A673 (cell line): ENCODE measurements at regions not wholly inside any gene's neighbourhood (a gene's known extent, or its start where the extent isn't known, plus 50 kb on each side); places are given as distances from the start of the nearest gene placed in this dataset.
"Not testable (repeated sequence)": the region's sequence is repeated elsewhere in the genome, so short reads cannot be mapped to it uniquely, and the experiment has no call there.

Experiments
- BruUV-seq: library from RNA; stranded (reverse); fragments of 400-500 nt; replicated peaks from 2 replicates; lab custom pipeline; 2021; lab: Mats Ljungman, UMichigan
- CTCF ChIA-PET: fragments of 300-600 bp; sonication (Branson Sonifier 250); formaldehyde crosslinking; loops from one replicate; lab custom pipeline; 2022; ENCODE audit warnings: antibody characterized with exemption; lab: Charles Lee
- POLR2A ChIA-PET: fragments of 300-600 bp; sonication (Branson Sonifier 250); formaldehyde crosslinking; loops from one replicate; lab custom pipeline; 2022; ENCODE audit warnings: antibody characterized with exemption; ENCODE audit not compliant: low non-redundant PET; lab: Charles Lee
- DNase-seq: peaks from one replicate; pipeline ENCODE4 v3.0.0-alpha.2; 2015; ENCODE audit warnings: low spot score
- H3K27ac ChIP-seq: fragments of 200-600 bp; sonication (generic); 2 replicates; pipeline ENCODE4 v1.5.1; 2016; ENCODE audit warnings: mixed run types, low read depth, mild to moderate bottlenecking, mixed read lengths, antibody characterized with exemption, low read length; ENCODE audit not compliant: poor library complexity, severe bottlenecking
- H3K27me3 ChIP-seq: fragments of 200-600 bp; sonication (generic); replicated peaks from 2 replicates; pipeline ENCODE4 v1.6.1; 2017; ENCODE audit warnings: mixed run types, low read depth, mild to moderate bottlenecking, mixed read lengths, antibody characterized with exemption, low read length; ENCODE audit not compliant: insufficient read depth, poor library complexity
- H3K36me3 ChIP-seq: fragments of 200-600 bp; sonication (generic); 2 replicates; pipeline ENCODE4 v1.6.1; 2016; ENCODE audit warnings: mixed run types, mild to moderate bottlenecking, mixed read lengths, antibody characterized with exemption, low read length; ENCODE audit not compliant: insufficient read depth, poor library complexity, severe bottlenecking
- H3K4me1 ChIP-seq: fragments of 200-600 bp; sonication (generic); 2 replicates; pipeline ENCODE4 v1.6.1; 2017; ENCODE audit warnings: mixed run types, mild to moderate bottlenecking, mixed read lengths, antibody characterized with exemption, low read length; ENCODE audit not compliant: insufficient read depth, poor library complexity, severe bottlenecking
- H3K4me3 ChIP-seq: fragments of 200-600 bp; sonication (generic); 2 replicates; pipeline ENCODE4 v1.5.1; 2016; ENCODE audit warnings: low read depth, mixed run types, mild to moderate bottlenecking, mixed read lengths, low read length; ENCODE audit not compliant: poor library complexity, severe bottlenecking
- H3K9me3 ChIP-seq: fragments of 200-600 bp; sonication (generic); 2 replicates; pipeline ENCODE4 v1.6.1; 2016; ENCODE audit warnings: mixed run types, low read depth, mild to moderate bottlenecking, mixed read lengths, antibody characterized with exemption, low read length; ENCODE audit not compliant: poor library complexity, severe bottlenecking
- EZH2 ChIP-seq: fragments of 200-600 bp; sonication (generic); IDR thresholded peaks from 2 replicates; pipeline ENCODE4 v1.6.1; 2017; ENCODE audit warnings: borderline replicate concordance, low read depth, mild to moderate bottlenecking, mixed read lengths, antibody characterized with exemption, low read length; ENCODE audit not compliant: poor library complexity, severe bottlenecking
- intact Hi-C: fragments of 100-400 bp; cut with micrococcal nuclease; formaldehyde crosslinking; loops from one replicate; pipeline ENCODE4 v1.10.0; 2022; ENCODE audit not compliant: unreplicated experiment
- TF ChIP-seq, protein P1 (sequence below): fragments of 300-800, 200-600 bp; sonication (generic); conservative IDR thresholded peaks from 2 replicates; pipeline ENCODE4 v1.5.1; 2017; ENCODE audit warnings: low read depth, mild to moderate bottlenecking, antibody characterized with exemption, low read length, moderate library complexity, mixed read lengths

DNA sequence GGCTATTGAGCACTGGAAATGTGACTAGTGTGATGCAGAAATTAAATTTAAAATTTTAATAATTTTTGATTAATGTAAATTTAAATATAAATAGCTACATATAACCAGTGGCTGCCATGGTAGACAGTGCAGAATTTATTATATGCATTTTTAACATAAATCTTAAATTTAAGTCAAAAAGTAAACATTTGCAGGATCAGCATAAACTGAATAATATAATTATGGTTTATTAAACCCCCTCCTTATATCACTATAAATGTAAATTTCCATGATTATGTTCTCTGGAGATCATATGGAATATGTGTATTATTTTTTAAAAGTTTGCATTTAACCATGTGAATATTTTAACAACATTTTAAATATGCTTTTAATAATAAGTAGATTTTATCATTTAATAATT is 155.8 kb downstream of the TEX13C start:
- H3K4me3 ChIP-seq = no peak overlapping the region
- DNase-seq = no peak
- intact Hi-C loops = no loop called here
- no peaks in the 10 kb centered on the region for H3K36me3 ChIP-seq
- no peaks in the 10 kb centered on the region for H3K9me3 ChIP-seq
- no peaks in the 10 kb centered on the region for H3K27me3 ChIP-seq
- H3K4me1 ChIP-seq = no peaks in the 10 kb centered on the region
- BruUV-seq = no TSS peak
- H3K27ac ChIP-seq = no peak overlapping the region
- TF ChIP-seq, protein P1, sequence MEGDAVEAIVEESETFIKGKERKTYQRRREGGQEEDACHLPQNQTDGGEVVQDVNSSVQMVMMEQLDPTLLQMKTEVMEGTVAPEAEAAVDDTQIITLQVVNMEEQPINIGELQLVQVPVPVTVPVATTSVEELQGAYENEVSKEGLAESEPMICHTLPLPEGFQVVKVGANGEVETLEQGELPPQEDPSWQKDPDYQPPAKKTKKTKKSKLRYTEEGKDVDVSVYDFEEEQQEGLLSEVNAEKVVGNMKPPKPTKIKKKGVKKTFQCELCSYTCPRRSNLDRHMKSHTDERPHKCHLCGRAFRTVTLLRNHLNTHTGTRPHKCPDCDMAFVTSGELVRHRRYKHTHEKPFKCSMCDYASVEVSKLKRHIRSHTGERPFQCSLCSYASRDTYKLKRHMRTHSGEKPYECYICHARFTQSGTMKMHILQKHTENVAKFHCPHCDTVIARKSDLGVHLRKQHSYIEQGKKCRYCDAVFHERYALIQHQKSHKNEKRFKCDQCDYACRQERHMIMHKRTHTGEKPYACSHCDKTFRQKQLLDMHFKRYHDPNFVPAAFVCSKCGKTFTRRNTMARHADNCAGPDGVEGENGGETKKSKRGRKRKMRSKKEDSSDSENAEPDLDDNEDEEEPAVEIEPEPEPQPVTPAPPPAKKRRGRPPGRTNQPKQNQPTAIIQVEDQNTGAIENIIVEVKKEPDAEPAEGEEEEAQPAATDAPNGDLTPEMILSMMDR = no peak
- no peak for TF ChIP-seq EZH2
- POLR2A ChIA-PET = no interaction called here
- CTCF ChIA-PET = no interaction called here

DNA sequence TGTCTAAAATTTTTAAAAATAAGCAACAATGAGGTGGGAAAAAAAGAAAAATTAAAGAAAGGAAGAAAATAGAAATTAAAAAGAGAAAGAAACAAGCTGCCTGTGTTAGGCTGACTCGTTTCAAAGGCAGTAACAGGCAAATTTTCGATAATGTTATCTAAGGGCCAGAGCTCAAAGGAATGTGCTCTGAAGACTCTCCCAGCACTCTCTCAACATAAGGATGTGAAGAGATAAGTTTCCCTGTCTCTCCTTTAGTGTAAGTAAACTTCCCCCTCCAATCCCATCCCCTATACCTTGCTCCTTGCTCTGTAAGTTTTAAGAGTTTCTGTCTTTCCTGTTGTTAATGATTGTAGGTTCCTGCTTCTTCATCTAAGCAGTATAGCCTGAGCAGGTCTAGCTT is 172.8 kb downstream of the TEX13C start:
- no peak overlapping the region for H3K27ac ChIP-seq
- H3K4me1 ChIP-seq = no peaks in the 10 kb centered on the region
- CTCF ChIA-PET = no interaction called here
- BruUV-seq = no TSS peak
- no peak overlapping the region for H3K4me3 ChIP-seq
- intact Hi-C loops = no loop called here
- no peaks in the 10 kb centered on the region for H3K36me3 ChIP-seq
- TF ChIP-seq, protein P1 = no peak
- no peak for TF ChIP-seq EZH2
- H3K27me3 ChIP-seq = no peaks in the 10 kb centered on the region
- POLR2A ChIA-PET = no interaction called here
- no peak for DNase-seq
- no peaks in the 10 kb centered on the region for H3K9me3 ChIP-seq

DNA sequence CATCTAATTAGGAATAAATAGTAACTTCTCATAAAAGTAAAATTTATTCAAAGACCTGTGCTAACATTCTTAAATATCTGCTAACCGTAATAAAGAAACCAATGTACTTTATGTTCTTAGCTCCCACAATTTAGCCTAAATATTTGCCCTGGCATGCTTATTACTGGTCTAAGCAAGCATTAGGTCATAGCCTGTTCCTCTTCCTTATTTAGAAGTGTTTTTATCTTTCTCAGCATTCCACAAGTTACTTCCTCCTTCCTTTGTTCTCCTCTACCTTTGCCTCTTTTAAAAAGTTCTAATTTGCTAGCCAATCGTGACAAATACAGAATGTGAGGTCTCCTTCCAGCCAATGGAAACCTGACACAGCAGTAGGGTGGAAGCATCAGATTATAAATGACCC is 173.3 kb downstream of the TEX13C start:
- POLR2A ChIA-PET, H3K4me3 ChIP-seq, intact Hi-C loops, H3K27me3 ChIP-seq, H3K9me3 ChIP-seq, H3K36me3 ChIP-seq, BruUV-seq, H3K27ac ChIP-seq, CTCF ChIA-PET, H3K4me1 ChIP-seq, DNase-seq: not testable (repeated sequence)

DNA sequence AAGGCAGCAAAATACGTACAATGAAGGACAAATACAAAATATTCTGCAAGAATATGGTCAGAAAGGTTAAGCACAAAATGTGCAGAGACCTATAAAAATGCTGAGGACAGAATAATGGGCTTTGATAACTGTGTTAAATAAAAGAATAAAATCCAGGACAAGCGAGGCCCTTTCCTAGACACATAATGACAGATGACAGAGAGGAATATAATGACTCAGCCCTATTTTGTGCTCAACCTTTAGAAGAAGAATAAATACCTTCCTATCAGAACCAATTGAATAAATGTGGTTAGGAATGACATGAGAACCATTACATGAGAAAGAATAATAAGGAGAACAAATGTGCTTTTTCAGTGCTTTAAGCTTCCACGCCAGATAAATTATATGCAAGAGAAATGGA is 178.0 kb downstream of the TEX13C start:
- TF ChIP-seq, protein P1 = no peak
- no peak for TF ChIP-seq EZH2
- H3K4me1 ChIP-seq = no peaks in the 10 kb centered on the region
- ChIA-PET CTCF (no interaction called here), POLR2A (no interaction called here)
- no peaks in the 10 kb centered on the region for H3K27me3 ChIP-seq
- H3K9me3 ChIP-seq = no peaks in the 10 kb centered on the region
- intact Hi-C loops = no loop called here
- no peak overlapping the region for H3K27ac ChIP-seq
- DNase-seq = no peak
- H3K4me3 ChIP-seq = no peak overlapping the region
- no peaks in the 10 kb centered on the region for H3K36me3 ChIP-seq
- BruUV-seq = no TSS peak
